Transverse colon (tissue), 4 donors: ENCODE measurements at regions not wholly inside any gene's neighbourhood (a gene's known extent, or its start where the extent isn't known, plus 50 kb on each side); places are given as distances from the start of the nearest gene placed in this dataset.

ENCODE experiments used
- EP300 ChIP-seq: sonication (generic); formaldehyde crosslinking; IDR thresholded peaks from one replicate; pipeline ENCODE4 v1.6.1; 2017; ENCODE audit warnings: antibody characterized with exemption, low read depth
- POLR2A ChIP-seq: fragments of 450-650 bp; IDR thresholded peaks from one replicate; pipeline ENCODE4 v1.6.1; 2016; ENCODE audit warnings: antibody characterized with exemption, mild to moderate bottlenecking, moderate library complexity
- POLR2AphosphoS5 ChIP-seq, 3 donors: sonication (generic); formaldehyde crosslinking; IDR thresholded peaks; one replicate each; pipeline ENCODE4 v1.6.1; 2016; ENCODE audit warnings: antibody characterized with exemption in 3 of 3
- TF ChIP-seq, protein P1 (sequence below), 5 experiments: fragments of 200-600 bp in 3 of 5; fragments of 450-650 bp in 2 of 5; sonication (generic) in 3 of 5; IDR thresholded peaks; 1 replicate in 2 of 5; 2 replicates in 3 of 5; pipeline ENCODE4 v1.5.1; 2016 to 2017; ENCODE audit warnings: antibody characterized with exemption in 5 of 5, inconsistent platforms in 3 of 5, mild to moderate bottlenecking in 2 of 5, moderate library complexity in 1 of 5

GRCh38 chr12:127599436-127599835, 667.5 kb upstream of the TMEM132C start:
- TF ChIP-seq, protein P1, sequence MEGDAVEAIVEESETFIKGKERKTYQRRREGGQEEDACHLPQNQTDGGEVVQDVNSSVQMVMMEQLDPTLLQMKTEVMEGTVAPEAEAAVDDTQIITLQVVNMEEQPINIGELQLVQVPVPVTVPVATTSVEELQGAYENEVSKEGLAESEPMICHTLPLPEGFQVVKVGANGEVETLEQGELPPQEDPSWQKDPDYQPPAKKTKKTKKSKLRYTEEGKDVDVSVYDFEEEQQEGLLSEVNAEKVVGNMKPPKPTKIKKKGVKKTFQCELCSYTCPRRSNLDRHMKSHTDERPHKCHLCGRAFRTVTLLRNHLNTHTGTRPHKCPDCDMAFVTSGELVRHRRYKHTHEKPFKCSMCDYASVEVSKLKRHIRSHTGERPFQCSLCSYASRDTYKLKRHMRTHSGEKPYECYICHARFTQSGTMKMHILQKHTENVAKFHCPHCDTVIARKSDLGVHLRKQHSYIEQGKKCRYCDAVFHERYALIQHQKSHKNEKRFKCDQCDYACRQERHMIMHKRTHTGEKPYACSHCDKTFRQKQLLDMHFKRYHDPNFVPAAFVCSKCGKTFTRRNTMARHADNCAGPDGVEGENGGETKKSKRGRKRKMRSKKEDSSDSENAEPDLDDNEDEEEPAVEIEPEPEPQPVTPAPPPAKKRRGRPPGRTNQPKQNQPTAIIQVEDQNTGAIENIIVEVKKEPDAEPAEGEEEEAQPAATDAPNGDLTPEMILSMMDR (IDR thresholded peaks at IDR 0.05): no peak
- no peak for TF ChIP-seq POLR2A
- no peak for TF ChIP-seq POLR2AphosphoS5 (IDR thresholded peaks at IDR 0.05)
- no peak for TF ChIP-seq EP300
